NK-92 treated with Interleukin-12 subunit alpha and Interleukin-12 subunit beta, amount 100 ng/mL, for 24 hours (cell line): ENCODE measurements at regions not wholly inside any gene's neighbourhood (a gene's known extent, or its start where the extent isn't known, plus 50 kb on each side); places are given as distances from the start of the nearest gene placed in this dataset.
"Not testable (repeated sequence)": the region's sequence is repeated elsewhere in the genome, so short reads cannot be mapped to it uniquely, and the experiment has no call there.

Experiments used
- DNase-seq: peaks from one replicate; lab custom pipeline; 2025; lab: John Stamatoyannopoulos, UW

- DNase-seq: no peak
Measured at GRCh38 chr12:126451809-126452208, 1386.6 kb downstream of the AACS start.

- DNase-seq: not testable (repeated sequence)
Measured at GRCh38 chr12:126452686-126453085, 1387.5 kb downstream of the AACS start.

GRCh38 chr12:126454581-126454980 is 1389.3 kb downstream of the AACS start:
- no peak for DNase-seq

- DNase-seq: no peak
Measured at GRCh38 chr12:126457776-126458175, 1392.5 kb downstream of the AACS start.

GRCh38 chr12:126464153-126464552 is 1398.9 kb downstream of the AACS start:
- DNase-seq: no peak

- no peak for DNase-seq
Measured at GRCh38 chr12:126469211-126469610, 1404.0 kb downstream of the AACS start.

GRCh38 chr12:126474703-126475102 is 1409.5 kb downstream of the AACS start:
- no peak for DNase-seq

- DNase-seq: no peak
Measured at GRCh38 chr12:126480451-126480850, 1415.2 kb downstream of the AACS start.

GRCh38 chr12:126481688-126482087 is 1416.5 kb downstream of the AACS start:
- no peak for DNase-seq

GRCh38 chr12:126482238-126482889 is 1417.1 kb downstream of the AACS start:
- DNase-seq: no peak

- DNase-seq: no peak
Measured at GRCh38 chr12:126483145-126484068, 1418.2 kb downstream of the AACS start.

- DNase-seq: no peak
Measured at GRCh38 chr12:126487431-126487980, 1422.3 kb downstream of the AACS start.

GRCh38 chr12:126488806-126489205 is 1423.6 kb downstream of the AACS start:
- no peak for DNase-seq

- DNase-seq: no peak
Measured at GRCh38 chr12:126492181-126492580, 1426.9 kb downstream of the AACS start.

GRCh38 chr12:126493366-126494108 is 1428.3 kb downstream of the AACS start:
- no peak for DNase-seq

GRCh38 chr12:126496201-126496600 is 1431.0 kb downstream of the AACS start:
- no peak for DNase-seq

GRCh38 chr12:126506426-126507182 is 1441.4 kb downstream of the AACS start:
- no peak for DNase-seq

GRCh38 chr12:126507231-126507630 is 1442.0 kb downstream of the AACS start:
- DNase-seq: no peak

GRCh38 chr12:126509572-126509971 is 1444.3 kb downstream of the AACS start:
- no peak for DNase-seq

GRCh38 chr12:126510630-126511029 is 1445.4 kb downstream of the AACS start:
- no peak for DNase-seq
